GM23338 (cell line): ENCODE measurements at regions not wholly inside any gene's neighbourhood (a gene's known extent, or its start where the extent isn't known, plus 50 kb on each side); places are given as distances from the start of the nearest gene placed in this dataset.

Experiments
- ATAC-seq: fragments of 200-7000 bp; cut with Tn5 transposase; 3 replicates; pipeline ENCODE4 v1.9.1; 2020
- DNase-seq: peaks from one replicate; pipeline ENCODE4 v3.0.0-alpha.2; 2015; ENCODE audit warnings: low spot score
- H2AFZ ChIP-seq: fragments of 200-600 bp; sonication (generic); 2 replicates; pipeline ENCODE4 v1.8.0; 2016; ENCODE audit warnings: antibody characterized with exemption, mild to moderate bottlenecking, moderate library complexity
- H3F3A ChIP-seq: fragments of 200-600 bp; sonication (generic); replicated peaks from 2 replicates; pipeline ENCODE4 v1.8.0; 2017; ENCODE audit warnings: antibody characterized with exemption, mixed run types, low read depth
- H3K27ac ChIP-seq: fragments of 200-600 bp; sonication (generic); 2 replicates; pipeline ENCODE4 v1.6.1; 2016; ENCODE audit warnings: low read depth
- H3K27me3 ChIP-seq: fragments of 200-600 bp; sonication (generic); 2 replicates; pipeline ENCODE4 v1.8.0; 2016; ENCODE audit warnings: mild to moderate bottlenecking, mixed run types, moderate library complexity; ENCODE audit not compliant: insufficient read depth
- H3K36me3 ChIP-seq: fragments of 200-600 bp; sonication (generic); 2 replicates; pipeline ENCODE4 v1.8.0; 2016; ENCODE audit warnings: mild to moderate bottlenecking; ENCODE audit not compliant: insufficient read depth
- H3K4me1 ChIP-seq: fragments of 200-600 bp; sonication (generic); 2 replicates; pipeline ENCODE4 v1.8.0; 2016; ENCODE audit warnings: mild to moderate bottlenecking, moderate library complexity; ENCODE audit not compliant: insufficient read depth
- H3K4me2 ChIP-seq: fragments of 200-600 bp; sonication (generic); 2 replicates; pipeline ENCODE4 v1.7.1; 2017; ENCODE audit warnings: mixed run types
- H3K4me3 ChIP-seq: fragments of 200-600 bp; sonication (generic); 2 replicates; pipeline ENCODE4 v1.6.1; 2016; ENCODE audit warnings: mixed run types
- H3K79me2 ChIP-seq: fragments of 200-600 bp; sonication (generic); replicated peaks from 2 replicates; pipeline ENCODE4 v1.8.0; 2017; ENCODE audit warnings: mild to moderate bottlenecking; ENCODE audit not compliant: insufficient read depth
- H3K9me2 ChIP-seq: fragments of 200-600 bp; sonication (generic); 2 replicates; pipeline ENCODE4 v1.8.0; 2017; ENCODE audit not compliant: insufficient read depth
- H4K20me1 ChIP-seq: fragments of 200-600 bp; sonication (generic); replicated peaks from 2 replicates; pipeline ENCODE4 v1.8.0; 2017; ENCODE audit warnings: mild to moderate bottlenecking; ENCODE audit not compliant: insufficient read depth
- H3K27ac Mint-ChIP-seq: 2 replicates; pipeline ENCODE4 v1.8.0; 2020; ENCODE audit warnings: inconsistent platforms, mild to moderate bottlenecking, moderate library complexity, mixed read lengths
- H3K27me3 Mint-ChIP-seq: 3 replicates; pipeline ENCODE4 v1.8.0; 2022; ENCODE audit warnings: low read depth, mild to moderate bottlenecking, moderate library complexity, mixed read lengths, inconsistent platforms; ENCODE audit not compliant: insufficient read depth, poor library complexity
- H3K36me3 Mint-ChIP-seq: 3 replicates; pipeline ENCODE4 v1.8.0; 2021; ENCODE audit warnings: low read depth, mild to moderate bottlenecking, inconsistent platforms, moderate library complexity, mixed read lengths
- H3K4me1 Mint-ChIP-seq: 3 replicates; pipeline ENCODE4 v1.8.0; 2020; ENCODE audit warnings: mild to moderate bottlenecking, inconsistent platforms, mixed read lengths
- H3K4me3 Mint-ChIP-seq: 3 replicates; pipeline ENCODE4 v1.8.0; 2021; ENCODE audit warnings: moderate library complexity, mild to moderate bottlenecking, inconsistent platforms, mixed read lengths
- H3K9me3 Mint-ChIP-seq: 3 replicates; pipeline ENCODE4 v1.8.0; 2020; ENCODE audit warnings: moderate library complexity, mild to moderate bottlenecking, inconsistent platforms, mixed read lengths
- CREB1 ChIP-seq: fragments of 250-450 bp; sonication (Bioruptor Pico); IDR thresholded peaks from 2 replicates; pipeline ENCODE4 v1.5.0; 2020; ENCODE audit warnings: low read depth, mild to moderate bottlenecking, moderate library complexity
- CTCF ChIP-seq, 2 experiments: fragments of 200-600 bp in 1 of 2; sonication (generic) in 1 of 2; conservative IDR thresholded peaks; 2 replicates each; pipeline versions ENCODE4 v1.5.1 to v1.6.1; 2016 to 2017; ENCODE audit warnings: antibody characterized with exemption in 2 of 2, low read depth in 2 of 2, mild to moderate bottlenecking in 2 of 2, moderate library complexity in 1 of 2
- EZH2 ChIP-seq: fragments of 200-600 bp; sonication (generic); IDR thresholded peaks from one replicate; pipeline ENCODE4 v1.8.0; 2017; ENCODE audit warnings: antibody characterized with exemption, mild to moderate bottlenecking, low read depth; ENCODE audit not compliant: unreplicated experiment
- EZH2phosphoT487 ChIP-seq: fragments of 200-600 bp; sonication (generic); IDR thresholded peaks from one replicate; pipeline ENCODE4 v1.8.1; 2018; ENCODE audit warnings: antibody characterized with exemption; ENCODE audit not compliant: unreplicated experiment
- JUNB ChIP-seq: IDR thresholded peaks from one replicate; pipeline ENCODE4 v1.6.1; 2016; ENCODE audit warnings: antibody characterized with exemption; ENCODE audit not compliant: unreplicated experiment
- NANOG ChIP-seq: IDR thresholded peaks from 2 replicates; pipeline ENCODE4 v1.6.1; 2016; ENCODE audit warnings: antibody characterized with exemption, borderline replicate concordance
- POLR2AphosphoS5 ChIP-seq: IDR thresholded peaks from 2 replicates; pipeline ENCODE4 v1.6.1; 2016; ENCODE audit warnings: antibody characterized with exemption, low read depth
- REST ChIP-seq: IDR thresholded peaks from one replicate; pipeline ENCODE4 v1.6.1; 2018; ENCODE audit warnings: antibody characterized with exemption; ENCODE audit not compliant: unreplicated experiment
- STAT1 ChIP-seq: IDR thresholded peaks from one replicate; pipeline ENCODE4 v1.6.1; 2016; ENCODE audit warnings: antibody characterized with exemption; ENCODE audit not compliant: unreplicated experiment
- ZNF114 ChIP-seq: fragments of 250-450 bp; sonication (Bioruptor Pico); IDR thresholded peaks from 2 replicates; pipeline ENCODE4 v1.5.0; 2020; ENCODE audit warnings: mild to moderate bottlenecking, moderate library complexity
- ZNF331 ChIP-seq: fragments of 250-450 bp; sonication (Bioruptor Pico); IDR thresholded peaks from 2 replicates; pipeline ENCODE4 v1.5.0; 2020; ENCODE audit warnings: low read depth, mild to moderate bottlenecking, moderate library complexity
- ZNF462 ChIP-seq: fragments of 250-450 bp; sonication (Bioruptor Pico); IDR thresholded peaks from 2 replicates; pipeline ENCODE4 v1.5.0; 2020; ENCODE audit warnings: mild to moderate bottlenecking, moderate library complexity

- TF ChIP-seq ZNF462 (CRISPR knock-in tag) (no peak), CTCF (conservative IDR thresholded peaks at IDR 0.05; ENCODE audit: low read depth in 2 of 2) (no peak), EZH2 (no peak), POLR2AphosphoS5 (no peak), NANOG (no peak), ZNF114 (CRISPR knock-in tag) (no peak)
Observed at GRCh38 chr13:107252428-107252827, 684.5 kb upstream of the ARGLU1 start (continued).

GRCh38 chr13:107252021-107252420, 684.1 kb upstream of the ARGLU1 start:
- ATAC-seq (no peak), DNase-seq (no peak)
- H3K27ac Mint-ChIP-seq, result no peak overlapping the region
- H3K27me3 Mint-ChIP-seq, result peaks cover 3% of the 10 kb centered on the region
- H3K27me3 ChIP-seq, result no peaks in the 10 kb centered on the region
- H3K27ac ChIP-seq, result no peak overlapping the region
- H3K9me3 Mint-ChIP-seq, result no peaks in the 10 kb centered on the region; the same call in 2 of the 3 replicates
- no peaks in the 10 kb centered on the region for H4K20me1 ChIP-seq
- H3K4me1 Mint-ChIP-seq, result peaks cover 19% of the 10 kb centered on the region
- no peaks in the 10 kb centered on the region for H3K36me3 Mint-ChIP-seq
- H3K79me2 ChIP-seq, result no peaks in the 10 kb centered on the region
- H3F3A ChIP-seq, result no peaks in the 10 kb centered on the region
- no peak overlapping the region for H2AFZ ChIP-seq
- peaks cover 9% of the 10 kb centered on the region for H3K4me1 ChIP-seq
- no peaks in the 10 kb centered on the region; the same call in 1 of the 2 replicates for H3K9me2 ChIP-seq
- H3K4me3 Mint-ChIP-seq, result no peak overlapping the region
- H3K4me3 ChIP-seq, result no peak overlapping the region
- H3K4me2 ChIP-seq, result no peak overlapping the region
- H3K36me3 ChIP-seq, result no peaks in the 10 kb centered on the region
- TF ChIP-seq ZNF114 (CRISPR knock-in tag) (no peak), EZH2phosphoT487 (no peak), CREB1 (CRISPR knock-in tag) (no peak), JUNB (no peak), EZH2 (no peak), ZNF331 (CRISPR knock-in tag) (no peak), CTCF (conservative IDR thresholded peaks at IDR 0.05; ENCODE audit: low read depth in 2 of 2) (no peak), REST (no peak), STAT1 (no peak), NANOG (no peak)
